ENCODE measurements at regions not wholly inside any gene's neighbourhood (a gene's known extent, or its start where the extent isn't known, plus 50 kb on each side); places are given as distances from the start of the nearest gene placed in this dataset.
"Not testable (repeated sequence)": the region's sequence is repeated elsewhere in the genome, so short reads cannot be mapped to it uniquely, and the experiment has no call there.

DNA sequence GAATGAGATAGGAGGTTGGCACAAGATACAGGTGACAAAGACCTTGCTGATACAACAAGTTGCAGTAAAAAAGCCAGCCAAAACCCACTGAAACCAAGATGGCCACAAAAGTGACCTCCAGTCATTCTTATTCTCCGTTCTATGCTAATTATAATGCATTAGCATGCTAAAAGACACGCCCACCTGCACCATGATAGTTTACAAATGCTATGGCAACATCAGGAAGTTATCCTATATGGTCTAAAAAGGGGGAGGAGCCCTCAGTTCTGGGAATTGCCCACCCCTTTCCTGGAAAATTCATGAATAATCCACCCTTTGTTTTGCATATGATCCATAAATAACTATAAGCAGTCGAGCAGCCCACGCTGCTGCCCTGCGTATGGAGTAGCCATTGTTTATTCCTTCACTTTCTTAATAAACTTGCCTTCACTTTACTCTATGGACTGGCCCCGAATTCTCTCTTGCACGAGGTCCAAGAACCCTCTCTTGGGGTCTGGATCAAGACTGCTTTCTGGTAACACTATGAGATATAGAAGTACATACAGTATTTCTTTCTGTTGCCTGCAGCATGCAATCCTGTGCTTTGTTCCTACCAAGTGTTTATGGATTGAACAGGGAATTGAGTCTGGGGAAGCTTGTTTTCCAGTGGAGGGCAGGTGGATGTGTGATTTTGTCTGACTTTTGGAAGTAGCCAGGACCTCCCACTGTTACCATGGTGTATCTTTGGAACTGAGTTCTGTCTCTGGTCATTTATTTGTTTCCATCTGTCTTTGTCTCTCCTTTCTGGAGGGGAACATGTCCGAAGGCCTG lies 72.0 kb upstream of the TGM3 start:
- TF ChIP-seq, protein P1, sequence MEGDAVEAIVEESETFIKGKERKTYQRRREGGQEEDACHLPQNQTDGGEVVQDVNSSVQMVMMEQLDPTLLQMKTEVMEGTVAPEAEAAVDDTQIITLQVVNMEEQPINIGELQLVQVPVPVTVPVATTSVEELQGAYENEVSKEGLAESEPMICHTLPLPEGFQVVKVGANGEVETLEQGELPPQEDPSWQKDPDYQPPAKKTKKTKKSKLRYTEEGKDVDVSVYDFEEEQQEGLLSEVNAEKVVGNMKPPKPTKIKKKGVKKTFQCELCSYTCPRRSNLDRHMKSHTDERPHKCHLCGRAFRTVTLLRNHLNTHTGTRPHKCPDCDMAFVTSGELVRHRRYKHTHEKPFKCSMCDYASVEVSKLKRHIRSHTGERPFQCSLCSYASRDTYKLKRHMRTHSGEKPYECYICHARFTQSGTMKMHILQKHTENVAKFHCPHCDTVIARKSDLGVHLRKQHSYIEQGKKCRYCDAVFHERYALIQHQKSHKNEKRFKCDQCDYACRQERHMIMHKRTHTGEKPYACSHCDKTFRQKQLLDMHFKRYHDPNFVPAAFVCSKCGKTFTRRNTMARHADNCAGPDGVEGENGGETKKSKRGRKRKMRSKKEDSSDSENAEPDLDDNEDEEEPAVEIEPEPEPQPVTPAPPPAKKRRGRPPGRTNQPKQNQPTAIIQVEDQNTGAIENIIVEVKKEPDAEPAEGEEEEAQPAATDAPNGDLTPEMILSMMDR (IDR thresholded peaks at IDR 0.05; ENCODE audit: low read length, missing control alignments): no peak
- H3K4me3 ChIP-seq (replicated peaks; ENCODE audit: low read depth, low read length): no peak overlapping the region
- no peak for DNase-seq (ENCODE audit: low read depth)

DNA sequence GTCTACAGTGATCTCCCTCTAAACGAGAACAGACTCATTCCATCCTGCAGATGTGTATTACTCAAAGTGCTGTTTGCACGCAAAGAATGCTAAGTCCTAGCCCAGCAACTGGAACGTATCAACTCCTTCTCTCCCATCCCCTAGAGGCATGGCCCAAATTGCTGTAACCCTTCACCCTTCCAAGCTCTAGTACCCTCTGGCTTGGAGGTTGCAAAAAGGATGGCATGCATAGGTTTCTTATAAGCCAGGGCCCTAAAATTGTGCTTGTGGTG lies 71.5 kb upstream of the TGM3 start:
- TF ChIP-seq, protein P1 (IDR thresholded peaks at IDR 0.05; ENCODE audit: low read length, missing control alignments): no peak
- no peak overlapping the region for H3K4me3 ChIP-seq (replicated peaks; ENCODE audit: low read depth, low read length)
- no peak for DNase-seq (ENCODE audit: low read depth)

DNA sequence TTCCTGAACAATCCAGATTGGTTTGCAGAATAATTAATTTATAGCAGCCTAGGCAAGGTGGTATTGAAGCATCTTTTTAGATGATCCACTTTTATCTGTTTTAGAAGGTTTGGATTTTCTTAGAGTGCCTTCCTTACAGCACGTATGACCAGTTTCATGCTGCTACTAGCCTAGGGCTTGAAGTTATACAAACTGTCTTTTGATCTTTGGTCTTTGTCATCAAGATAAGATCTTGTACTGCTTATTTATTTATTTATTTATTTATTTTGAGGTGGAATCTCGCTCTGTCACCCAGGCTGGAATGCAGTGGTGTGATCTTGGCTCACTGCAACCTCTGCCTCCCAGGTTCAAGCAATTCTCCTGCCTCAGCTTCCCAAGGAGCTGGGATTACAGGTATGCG lies 68.5 kb upstream of the TGM3 start:
- not testable (repeated sequence) for DNase-seq (ENCODE audit: low read depth); H3K4me3 ChIP-seq (replicated peaks; ENCODE audit: low read depth, low read length)

DNA sequence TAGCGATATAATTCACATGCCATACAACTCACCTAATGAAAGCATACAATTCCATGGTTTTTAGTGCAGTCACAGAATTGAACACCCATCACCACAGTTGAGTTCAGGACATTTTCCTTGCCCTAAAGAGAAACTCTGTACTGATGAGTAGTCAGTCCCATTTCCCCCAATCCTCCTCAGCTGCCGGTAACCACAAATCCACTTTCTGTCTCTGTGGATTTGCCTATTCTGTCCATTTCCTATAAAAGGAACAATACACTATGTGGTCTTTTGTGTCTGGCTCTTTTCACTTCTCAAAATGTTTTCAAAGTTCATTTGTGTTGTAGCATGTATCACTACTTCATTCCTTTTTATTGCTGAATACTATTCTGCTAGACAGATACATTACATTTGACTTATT lies 67.9 kb upstream of the TGM3 start:
- TF ChIP-seq, protein P1 (IDR thresholded peaks at IDR 0.05; ENCODE audit: low read length, missing control alignments): no peak
- no peak for DNase-seq (ENCODE audit: low read depth)
- no peak overlapping the region for H3K4me3 ChIP-seq (replicated peaks; ENCODE audit: low read depth, low read length)

DNA sequence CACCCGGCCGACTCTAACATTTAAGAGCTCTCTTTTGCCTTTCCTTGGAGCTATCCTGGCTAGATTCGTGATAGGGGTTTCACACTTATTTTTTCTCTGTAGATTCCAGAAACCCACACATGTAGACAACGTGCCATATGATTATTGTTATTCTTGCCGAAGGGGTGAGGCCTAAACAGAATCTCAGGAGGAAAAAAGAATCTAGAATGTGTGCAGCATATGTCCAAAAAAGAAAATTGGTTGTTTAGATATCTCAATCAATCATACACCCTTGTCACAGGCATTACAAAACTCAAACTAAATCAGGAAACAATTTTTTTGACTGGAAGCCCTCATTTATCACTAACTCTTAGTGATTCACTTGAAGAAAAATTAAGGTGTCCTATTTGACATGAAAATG lies 66.9 kb upstream of the TGM3 start:
- H3K4me3 ChIP-seq (replicated peaks; ENCODE audit: low read depth, low read length): no peak overlapping the region
- DNase-seq (ENCODE audit: low read depth): no peak
- TF ChIP-seq, protein P1 (IDR thresholded peaks at IDR 0.05; ENCODE audit: low read length, missing control alignments): no peak

DNA sequence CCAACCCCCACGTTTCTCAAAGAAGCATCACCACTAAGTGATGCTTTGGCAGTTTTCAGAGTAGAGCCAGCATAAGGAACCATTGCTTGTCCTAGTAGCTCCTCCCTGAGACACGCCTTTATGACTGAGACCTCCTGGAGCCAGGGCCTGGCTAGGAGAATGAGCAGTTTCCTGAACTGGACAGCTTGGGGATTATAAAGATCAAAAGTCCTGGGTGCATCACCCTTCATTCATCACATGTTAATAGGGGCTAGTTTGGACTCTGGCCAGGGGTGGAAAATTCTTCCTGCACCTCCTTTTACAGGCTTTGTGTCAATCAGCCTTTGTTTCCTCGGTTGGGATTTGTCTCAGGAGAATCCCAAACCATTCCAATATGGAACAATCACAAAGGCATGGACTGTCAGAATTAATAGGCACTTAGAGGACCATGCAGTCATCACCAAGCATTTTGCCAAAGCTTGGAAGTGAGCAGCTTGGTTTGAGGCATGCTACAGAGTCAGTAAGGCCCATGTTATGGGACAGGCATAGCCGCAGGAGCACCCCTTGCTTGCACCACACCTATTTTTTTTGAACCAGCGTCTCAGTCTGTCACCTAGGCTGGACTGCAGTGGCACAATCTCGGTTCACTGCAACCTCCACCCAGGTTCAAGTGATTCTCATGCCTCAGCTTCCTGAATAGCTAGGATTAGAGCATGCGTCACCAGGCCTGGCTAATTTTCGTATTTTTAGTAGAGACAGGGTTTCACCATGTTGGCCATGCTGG lies 64.9 kb upstream of the TGM3 start:
- H3K4me3 ChIP-seq (replicated peaks; ENCODE audit: low read depth, low read length): no peak overlapping the region

DNA sequence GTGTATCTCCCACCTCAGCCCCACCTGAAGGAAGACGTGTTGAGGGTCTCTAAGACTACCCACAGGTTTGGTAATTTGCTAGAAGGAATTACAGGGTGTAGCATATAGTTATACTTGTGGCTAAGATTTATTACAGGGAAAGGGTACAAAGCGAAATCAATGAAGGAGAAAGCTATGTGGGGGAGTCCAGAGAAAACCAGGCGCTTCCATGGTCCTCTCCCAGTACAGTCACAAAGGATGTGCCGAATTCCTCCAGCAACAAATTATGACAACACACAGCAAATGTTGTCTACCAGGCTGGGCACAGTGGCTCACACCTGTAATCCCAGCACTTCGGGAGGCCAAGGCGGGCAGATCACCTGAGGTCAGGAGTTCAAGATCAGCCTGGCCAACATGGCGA lies 64.1 kb upstream of the TGM3 start:
- no peak overlapping the region for H3K4me3 ChIP-seq (replicated peaks; ENCODE audit: low read depth, low read length)
- TF ChIP-seq, protein P1 (IDR thresholded peaks at IDR 0.05; ENCODE audit: low read length, missing control alignments): no peak
- DNase-seq (ENCODE audit: low read depth): no peak

More for the DNA sequence above, 64.9 kb upstream of the TGM3 start:
- no peak for DNase-seq (ENCODE audit: low read depth)
- TF ChIP-seq, protein P1 (IDR thresholded peaks at IDR 0.05; ENCODE audit: low read length, missing control alignments): no peak

Measured in fibroblast of pulmonary artery (primary cell).